ENCODE measurements at regions not wholly inside any gene's neighbourhood (a gene's known extent, or its start where the extent isn't known, plus 50 kb on each side); places are given as distances from the start of the nearest gene placed in this dataset.
"Not testable (repeated sequence)": the region's sequence is repeated elsewhere in the genome, so short reads cannot be mapped to it uniquely, and the experiment has no call there.

- DNase-seq = no peak
Measured at GRCh38 chr7:49483142-49483541, 290.3 kb upstream of the VWC2 start.

GRCh38 chr7:49486974-49487829 lies 286.2 kb upstream of the VWC2 start:
- no peak for DNase-seq

- DNase-seq = no peak
Measured at GRCh38 chr7:49487830-49488140, 285.7 kb upstream of the VWC2 start.

GRCh38 chr7:49488573-49488972 lies 284.9 kb upstream of the VWC2 start:
- DNase-seq = no peak

GRCh38 chr7:49497471-49497870 lies 276.0 kb upstream of the VWC2 start:
- no peak for DNase-seq

- DNase-seq = no peak
Measured at GRCh38 chr7:49500741-49501140, 272.7 kb upstream of the VWC2 start.

GRCh38 chr7:49507206-49507605 lies 266.2 kb upstream of the VWC2 start:
- not testable (repeated sequence) for DNase-seq

- DNase-seq = no peak
Measured at GRCh38 chr7:49513911-49514310, 259.5 kb upstream of the VWC2 start.

- DNase-seq = no peak
Measured at GRCh38 chr7:49520951-49521350, 252.5 kb upstream of the VWC2 start.

GRCh38 chr7:49522111-49522510 lies 251.3 kb upstream of the VWC2 start:
- DNase-seq = no peak

- no peak for DNase-seq
Measured at GRCh38 chr7:49523870-49524269, 249.6 kb upstream of the VWC2 start.

- DNase-seq = no peak
Measured at GRCh38 chr7:49527182-49527581, 246.3 kb upstream of the VWC2 start.

- no peak for DNase-seq
Measured at GRCh38 chr7:49530481-49530880, 243.0 kb upstream of the VWC2 start.

GRCh38 chr7:49563693-49564378 lies 209.6 kb upstream of the VWC2 start:
- no peak for DNase-seq

- DNase-seq = no peak
Measured at GRCh38 chr7:49564379-49564714, 209.1 kb upstream of the VWC2 start.

GRCh38 chr7:49577576-49577975 lies 195.9 kb upstream of the VWC2 start:
- DNase-seq = no peak

GRCh38 chr7:49579408-49579807 lies 194.0 kb upstream of the VWC2 start:
- no peak for DNase-seq

GRCh38 chr7:49580000-49580399 lies 193.4 kb upstream of the VWC2 start:
- DNase-seq = no peak

GRCh38 chr7:49580761-49581160 lies 192.7 kb upstream of the VWC2 start:
- no peak for DNase-seq

GRCh38 chr7:49583440-49583839 lies 190.0 kb upstream of the VWC2 start:
- no peak for DNase-seq

- no peak for DNase-seq
Measured at GRCh38 chr7:49596701-49597491, 176.5 kb upstream of the VWC2 start.

GRCh38 chr7:49597805-49598204 lies 175.6 kb upstream of the VWC2 start:
- peak in 1 of 14 donors; percentile 4 for DNase-seq

- no peak for DNase-seq
Measured at GRCh38 chr7:49611951-49612350, 161.5 kb upstream of the VWC2 start.

GRCh38 chr7:49613759-49614158 lies 159.7 kb upstream of the VWC2 start:
- DNase-seq = no peak

All from C1 segment of cervical spinal cord (tissue), 14 donors.